OCI-LY7 (cell line): ENCODE measurements at regions not wholly inside any gene's neighbourhood (a gene's known extent, or its start where the extent isn't known, plus 50 kb on each side); places are given as distances from the start of the nearest gene placed in this dataset.

Source experiments
- EZH2phosphoT487 ChIP-seq: fragments of 200-600 bp; sonication (generic); IDR thresholded peaks from 2 replicates; pipeline ENCODE4 v1.6.1; 2018; ENCODE audit warnings: low read depth, borderline replicate concordance, mild to moderate bottlenecking, mixed run types, antibody characterized with exemption, low read length, moderate library complexity, mixed read lengths
- TF ChIP-seq, protein P1 (sequence below): fragments of 200-600 bp; sonication (generic); conservative IDR thresholded peaks from 2 replicates; pipeline ENCODE4 v1.5.1; 2014; ENCODE audit warnings: mild to moderate bottlenecking, antibody characterized with exemption, low read length, moderate library complexity, mixed read lengths

DNA sequence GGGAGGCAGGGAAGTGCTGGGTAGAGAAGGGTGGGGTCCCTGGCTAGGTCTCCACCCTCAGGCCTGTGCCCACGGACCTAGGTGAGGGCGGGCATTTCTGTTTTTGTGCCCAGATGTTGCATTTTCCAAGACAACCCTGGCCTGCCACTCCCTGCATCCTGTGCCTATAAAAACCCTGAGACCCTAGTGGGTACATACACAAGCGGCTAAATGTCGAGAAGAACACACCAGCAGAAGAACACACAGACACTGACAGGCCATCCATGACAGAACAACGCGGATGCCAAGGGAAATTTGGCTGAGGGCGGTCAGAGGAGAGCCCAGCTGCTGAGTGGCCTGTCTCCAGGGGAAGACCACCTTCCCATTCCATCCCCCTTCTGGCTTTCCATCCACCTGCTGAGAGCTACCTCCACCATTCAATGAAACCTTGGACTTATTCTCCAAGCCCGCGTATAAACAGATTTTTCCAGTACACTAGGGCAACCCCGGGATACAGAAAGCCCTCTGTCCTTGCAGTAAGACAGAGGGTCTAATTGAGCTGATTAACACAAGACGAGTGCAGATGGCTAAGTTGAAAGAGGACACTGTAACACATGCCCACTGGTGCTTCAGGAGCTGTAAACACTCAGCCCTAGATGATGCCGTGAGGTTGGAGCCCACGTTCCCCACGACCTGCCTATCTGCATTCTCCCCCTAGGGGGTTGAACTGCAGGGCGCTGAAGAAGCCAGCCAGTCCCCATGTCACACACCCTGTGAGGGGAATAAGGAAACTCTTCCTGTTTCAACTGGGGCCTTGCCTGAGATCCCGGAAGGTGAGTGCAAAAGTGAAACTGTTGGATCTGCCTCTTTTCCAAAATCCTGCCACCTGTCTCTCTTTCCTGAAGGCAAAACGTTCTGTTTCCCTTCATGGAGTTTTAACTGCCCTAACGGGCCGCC is 147.2 kb upstream of the COX10 start:
- TF ChIP-seq, protein P1, sequence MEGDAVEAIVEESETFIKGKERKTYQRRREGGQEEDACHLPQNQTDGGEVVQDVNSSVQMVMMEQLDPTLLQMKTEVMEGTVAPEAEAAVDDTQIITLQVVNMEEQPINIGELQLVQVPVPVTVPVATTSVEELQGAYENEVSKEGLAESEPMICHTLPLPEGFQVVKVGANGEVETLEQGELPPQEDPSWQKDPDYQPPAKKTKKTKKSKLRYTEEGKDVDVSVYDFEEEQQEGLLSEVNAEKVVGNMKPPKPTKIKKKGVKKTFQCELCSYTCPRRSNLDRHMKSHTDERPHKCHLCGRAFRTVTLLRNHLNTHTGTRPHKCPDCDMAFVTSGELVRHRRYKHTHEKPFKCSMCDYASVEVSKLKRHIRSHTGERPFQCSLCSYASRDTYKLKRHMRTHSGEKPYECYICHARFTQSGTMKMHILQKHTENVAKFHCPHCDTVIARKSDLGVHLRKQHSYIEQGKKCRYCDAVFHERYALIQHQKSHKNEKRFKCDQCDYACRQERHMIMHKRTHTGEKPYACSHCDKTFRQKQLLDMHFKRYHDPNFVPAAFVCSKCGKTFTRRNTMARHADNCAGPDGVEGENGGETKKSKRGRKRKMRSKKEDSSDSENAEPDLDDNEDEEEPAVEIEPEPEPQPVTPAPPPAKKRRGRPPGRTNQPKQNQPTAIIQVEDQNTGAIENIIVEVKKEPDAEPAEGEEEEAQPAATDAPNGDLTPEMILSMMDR: no peak
- TF ChIP-seq EZH2phosphoT487: no peak
